Mesenchymal stem cell (in vitro differentiated cells and primary cell): ENCODE measurements at regions not wholly inside any gene's neighbourhood (a gene's known extent, or its start where the extent isn't known, plus 50 kb on each side); places are given as distances from the start of the nearest gene placed in this dataset.

Experiments
- DNase-seq: peaks from one replicate; pipeline ENCODE4 v3.0.0-alpha.2; 2013
- H2AFZ ChIP-seq: one replicate; pipeline ENCODE4 v1.6.1; 2013; ENCODE audit warnings: low read depth, mild to moderate bottlenecking, control low read depth, inconsistent platforms, low read length, moderate library complexity
- H2AK5ac ChIP-seq: 2 replicates; pipeline ENCODE4 v1.6.1; 2013; ENCODE audit warnings: low read length, moderate library complexity, mild to moderate bottlenecking, inconsistent platforms; ENCODE audit not compliant: severe bottlenecking
- H2BK120ac ChIP-seq: one replicate; pipeline ENCODE4 v1.6.1; 2013; ENCODE audit warnings: low read depth, mild to moderate bottlenecking, inconsistent platforms, low read length, moderate library complexity
- H2BK12ac ChIP-seq, 2 experiments: one replicate each; pipeline ENCODE4 v1.6.1; 2013; ENCODE audit warnings: inconsistent platforms in 2 of 2, low read length in 2 of 2, mild to moderate bottlenecking in 2 of 2, moderate library complexity in 2 of 2, control low read depth in 1 of 2
- H2BK15ac ChIP-seq: one replicate; pipeline ENCODE4 v1.6.1; 2013; ENCODE audit warnings: mild to moderate bottlenecking, low read depth, inconsistent platforms; ENCODE audit not compliant: poor library complexity, severe bottlenecking
- H2BK5ac ChIP-seq: 2 replicates; pipeline ENCODE4 v1.6.1; 2013; ENCODE audit warnings: low read depth, mild to moderate bottlenecking, low read length, control low read depth, inconsistent platforms; ENCODE audit not compliant: poor library complexity, severe bottlenecking
- H3K14ac ChIP-seq, 2 experiments: one replicate each; pipeline ENCODE4 v1.6.1; 2013; ENCODE audit warnings: inconsistent platforms in 2 of 2, low read length in 2 of 2, control low read depth in 1 of 2, mild to moderate bottlenecking in 1 of 2, moderate library complexity in 1 of 2
- H3K18ac ChIP-seq, 2 experiments: one replicate each; pipeline ENCODE4 v1.6.1; 2013; ENCODE audit warnings: inconsistent platforms in 2 of 2, low read length in 2 of 2, control low read depth in 1 of 2, low read depth in 1 of 2, mild to moderate bottlenecking in 1 of 2
- H3K23ac ChIP-seq, 2 experiments: one replicate each; pipeline ENCODE4 v1.6.1; 2013; ENCODE audit warnings: inconsistent platforms in 2 of 2, low read length in 2 of 2, mild to moderate bottlenecking in 2 of 2, moderate library complexity in 2 of 2, control low read depth in 1 of 2
- H3K27ac ChIP-seq: 2 replicates; pipeline ENCODE4 v1.5.1; 2013; ENCODE audit warnings: mild to moderate bottlenecking, moderate library complexity, low read length, control low read depth, inconsistent platforms; ENCODE audit not compliant: poor library complexity, severe bottlenecking
- H3K27me3 ChIP-seq, 2 experiments: 2 replicates each; pipeline versions ENCODE4 v1.6.1 to v1.7.0; 2013; ENCODE audit warnings: low read length in 2 of 2, mild to moderate bottlenecking in 2 of 2, moderate library complexity in 2 of 2, control low read depth in 1 of 2, inconsistent platforms in 1 of 2; ENCODE audit not compliant: control insufficient read depth in 1 of 2, insufficient read depth in 1 of 2
- H3K36me3 ChIP-seq, 2 experiments: 2 replicates each; pipeline versions ENCODE4 v1.6.1 to v1.7.0; 2013; ENCODE audit warnings: low read length in 2 of 2, control low read depth in 1 of 2, inconsistent platforms in 1 of 2, low read depth in 1 of 2, mild to moderate bottlenecking in 1 of 2; ENCODE audit not compliant: insufficient read depth in 2 of 2, control insufficient read depth in 1 of 2
- H3K4ac ChIP-seq, 2 experiments: one replicate each; pipeline ENCODE4 v1.6.1; 2013; ENCODE audit warnings: inconsistent platforms in 2 of 2, low read length in 2 of 2, mild to moderate bottlenecking in 2 of 2, moderate library complexity in 2 of 2, control low read depth in 1 of 2, low read depth in 1 of 2
- H3K4me1 ChIP-seq: 2 replicates; pipeline ENCODE4 v1.6.1; 2013; ENCODE audit warnings: low read depth, low read length, control low read depth; ENCODE audit not compliant: control insufficient read depth, insufficient read depth
- H3K4me2 ChIP-seq: 2 replicates; pipeline ENCODE4 v1.6.1; 2013; ENCODE audit warnings: low read length, mild to moderate bottlenecking, inconsistent platforms; ENCODE audit not compliant: poor library complexity, severe bottlenecking
- H3K4me3 ChIP-seq, 2 experiments: 2 replicates each; pipeline versions ENCODE4 v1.5.1 to v1.7.0; 2013; ENCODE audit warnings: low read length in 2 of 2, mild to moderate bottlenecking in 2 of 2, control low read depth in 1 of 2, low read depth in 1 of 2; ENCODE audit not compliant: insufficient read depth in 1 of 2
- H3K79me1 ChIP-seq: replicated peaks from 2 replicates; pipeline ENCODE4 v1.6.1; 2013; ENCODE audit warnings: mild to moderate bottlenecking, control low read depth, low read length, inconsistent platforms; ENCODE audit not compliant: poor library complexity, severe bottlenecking
- H3K9ac ChIP-seq: 2 replicates; pipeline ENCODE4 v1.7.0; 2013; ENCODE audit warnings: mild to moderate bottlenecking, low read length, moderate library complexity
- H3K9me3 ChIP-seq: 2 replicates; pipeline ENCODE4 v1.7.0; 2013; ENCODE audit warnings: mild to moderate bottlenecking, low read length; ENCODE audit not compliant: control insufficient read depth
- H4K8ac ChIP-seq: one replicate; pipeline ENCODE4 v1.6.1; 2013; ENCODE audit warnings: inconsistent platforms, mild to moderate bottlenecking, low read length, moderate library complexity
- H4K91ac ChIP-seq: one replicate; pipeline ENCODE4 v1.6.1; 2013; ENCODE audit warnings: mild to moderate bottlenecking, low read length, inconsistent platforms
- WGBS: methylation state at CpG from one replicate; pipeline ENCODE4 v1.1.7; 2013; ENCODE audit warnings: mixed read lengths; 5-methylcytosine and 5-hydroxymethylcytosine counted together

DNA sequence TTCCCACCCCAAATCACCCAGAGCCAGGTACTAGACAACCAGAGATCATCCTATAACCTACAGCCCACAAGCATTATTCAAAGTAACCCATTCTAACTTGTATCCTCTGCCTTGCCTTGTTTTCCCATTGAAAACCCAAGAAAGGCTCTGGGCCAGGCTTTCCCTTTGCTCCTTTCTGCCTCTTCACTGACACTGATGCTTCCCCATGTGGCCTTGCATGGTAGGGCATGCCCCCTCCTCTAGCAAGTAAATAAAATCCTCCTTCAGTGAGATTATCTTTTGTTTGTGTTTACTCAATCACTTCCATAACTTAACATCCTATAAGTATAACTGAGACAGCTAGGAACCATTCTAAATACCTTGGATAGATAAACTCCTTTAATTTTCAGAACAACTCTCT is 65.6 kb upstream of the FAR1 start:
- no peak overlapping the region for H2BK5ac ChIP-seq
- peaks cover 0 to 3% of the 10 kb centered on the region in 2 experiments for H3K27me3 ChIP-seq
- no peak overlapping the region for H3K14ac ChIP-seq
- H4K8ac ChIP-seq, result no peak overlapping the region
- no peak for DNase-seq
- H2AK5ac ChIP-seq, result no peak overlapping the region
- no peak overlapping the region for H3K4me3 ChIP-seq
- H3K23ac ChIP-seq, result no peak overlapping the region
- no peak overlapping the region for H3K4me2 ChIP-seq
- H3K4me1 ChIP-seq, result no peaks in the 10 kb centered on the region
- no peak overlapping the region for H4K91ac ChIP-seq
- no peak overlapping the region for H3K4ac ChIP-seq
- H3K79me1 ChIP-seq, result no peaks in the 10 kb centered on the region
- H3K9ac ChIP-seq, result no peak overlapping the region
- H2BK15ac ChIP-seq, result no peak overlapping the region
- H2BK12ac ChIP-seq, result no peak overlapping the region
- no peak overlapping the region for H2AFZ ChIP-seq
- no peak overlapping the region for H3K18ac ChIP-seq
- no peaks in the 10 kb centered on the region for H3K36me3 ChIP-seq
- no peaks in the 10 kb centered on the region for H3K9me3 ChIP-seq
- H3K27ac ChIP-seq, result no peak overlapping the region
- no peak overlapping the region for H2BK120ac ChIP-seq

DNA sequence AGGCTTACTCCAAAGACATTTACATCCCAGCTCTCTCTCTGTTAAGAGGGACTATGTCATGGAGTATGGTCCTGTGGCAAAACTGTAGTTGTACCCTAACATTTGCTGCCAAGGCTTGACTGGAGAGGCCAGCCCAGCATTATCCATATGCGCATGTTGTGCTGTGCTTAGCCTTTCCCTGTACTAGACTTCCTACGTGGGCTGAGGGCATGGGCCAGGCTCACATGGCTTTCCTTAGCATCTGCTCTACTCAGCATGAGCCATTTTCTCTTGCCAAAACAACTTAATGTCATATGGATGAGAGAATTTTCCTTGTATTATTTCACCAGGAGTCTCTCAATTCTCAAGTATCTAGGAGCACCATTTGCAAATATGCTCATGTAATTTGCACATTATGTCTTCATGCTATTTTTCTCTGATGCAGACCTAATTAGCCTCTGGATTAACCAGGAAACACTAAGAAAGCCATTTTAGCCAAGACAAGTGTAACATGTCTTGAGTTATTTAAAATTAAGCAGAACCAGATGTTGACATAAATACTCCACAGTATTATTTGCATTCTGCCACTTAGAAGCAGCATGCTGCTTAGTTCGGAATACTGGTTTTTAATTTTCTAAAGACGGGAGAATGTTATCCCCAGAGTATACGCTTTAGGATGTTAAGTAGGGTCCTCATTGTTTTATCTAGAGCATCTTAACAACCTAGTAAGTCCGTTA is 71.7 kb upstream of the FAR1 start:
- Histone ChIP-seq H2AK5ac (no peak overlapping the region), H3K27ac (no peak overlapping the region), H3K4me1 (no peaks in the 10 kb centered on the region), H4K91ac (no peak overlapping the region), H2BK5ac (no peak overlapping the region), H3K4me2 (no peak overlapping the region), H3K9ac (no peak overlapping the region), H3K23ac (no peak overlapping the region), H2BK12ac (no peak overlapping the region), H3K4ac (no peak overlapping the region), H3K9me3 (no peaks in the 10 kb centered on the region), H4K8ac (no peak overlapping the region), H3K36me3 (no peaks in the 10 kb centered on the region), H3K14ac (no peak overlapping the region), H3K4me3 (no peak overlapping the region), H3K79me1 (no peaks in the 10 kb centered on the region), H2BK120ac (no peak overlapping the region), H3K18ac (no peak overlapping the region), H2AFZ (no peak overlapping the region), H2BK15ac (no peak overlapping the region), H3K27me3 (no peaks in the 10 kb centered on the region)
- WGBS, result 59% methylated on average over 6 of the region's 6 CpGs
- no peak for DNase-seq

DNA sequence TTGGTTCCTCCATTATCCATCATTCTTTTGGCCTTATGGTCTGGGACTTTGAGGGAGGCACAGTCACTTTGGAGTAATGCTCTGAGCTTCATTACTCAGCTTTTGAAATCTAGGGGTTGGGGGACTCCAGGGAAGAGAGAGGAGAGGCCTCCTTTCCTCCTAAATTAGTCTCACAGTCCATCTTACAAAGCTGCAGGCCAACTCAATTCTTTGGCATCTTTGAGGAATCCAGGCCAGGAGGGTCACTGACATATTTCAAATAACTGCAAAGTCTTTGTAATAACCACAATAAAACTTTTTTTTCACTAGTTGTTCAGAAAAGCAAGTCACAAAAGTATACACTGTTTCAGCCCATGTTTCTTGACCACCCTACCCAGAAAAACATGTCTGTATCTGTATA is 73.3 kb upstream of the FAR1 start:
- H3K27ac ChIP-seq, result no peak overlapping the region
- no peaks in the 10 kb centered on the region for H3K36me3 ChIP-seq
- no peaks in the 10 kb centered on the region for H3K27me3 ChIP-seq
- no peak overlapping the region for H2BK120ac ChIP-seq
- H3K4me2 ChIP-seq, result no peak overlapping the region
- H3K18ac ChIP-seq, result no peak overlapping the region
- H2BK5ac ChIP-seq, result no peak overlapping the region
- H4K91ac ChIP-seq, result no peak overlapping the region
- no peaks in the 10 kb centered on the region for H3K4me1 ChIP-seq
- H3K79me1 ChIP-seq, result no peaks in the 10 kb centered on the region
- H3K4ac ChIP-seq, result no peak overlapping the region
- no peak overlapping the region for H3K23ac ChIP-seq
- H3K9ac ChIP-seq, result no peak overlapping the region
- no peak for DNase-seq
- H3K4me3 ChIP-seq, result no peak overlapping the region
- no peak overlapping the region for H4K8ac ChIP-seq
- no peaks in the 10 kb centered on the region for H3K9me3 ChIP-seq
- H2BK12ac ChIP-seq, result no peak overlapping the region
- no peak overlapping the region for H2AK5ac ChIP-seq
- no peak overlapping the region for H2BK15ac ChIP-seq
- no peak overlapping the region for H2AFZ ChIP-seq
- H3K14ac ChIP-seq, result no peak overlapping the region

DNA sequence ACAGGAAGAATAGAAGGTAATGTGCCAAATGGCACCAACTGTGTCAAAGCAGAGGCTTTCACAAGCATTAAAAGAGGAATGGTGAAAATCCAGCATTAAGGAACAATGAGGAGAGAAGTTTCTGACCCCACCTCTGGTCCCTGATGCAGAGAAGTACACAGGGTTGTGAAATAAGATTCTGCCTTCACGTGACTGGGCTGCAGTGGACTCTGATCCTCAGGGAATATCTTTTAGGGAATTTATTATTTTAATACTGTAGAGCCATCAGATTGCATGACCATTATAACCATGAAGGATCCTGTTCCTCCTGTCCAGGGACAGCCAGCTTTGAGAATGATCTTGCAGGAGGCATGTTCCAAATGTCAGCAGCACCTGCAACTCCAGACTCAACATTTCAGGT is 74.4 kb upstream of the FAR1 start:
- Histone ChIP-seq H2BK5ac (no peak overlapping the region), H4K8ac (no peak overlapping the region), H3K27ac (no peak overlapping the region), H2BK12ac (no peak overlapping the region), H4K91ac (no peak overlapping the region), H3K14ac (no peak overlapping the region), H3K23ac (no peak overlapping the region), H3K9ac (no peak overlapping the region), H3K36me3 (no peaks in the 10 kb centered on the region), H2BK120ac (no peak overlapping the region), H3K79me1 (no peaks in the 10 kb centered on the region), H2BK15ac (no peak overlapping the region), H3K4me3 (peak overlapping the region in 1 of 2 experiments; percentile 2), H3K4me1 (no peaks in the 10 kb centered on the region), H3K9me3 (no peaks in the 10 kb centered on the region), H3K27me3 (no peaks in the 10 kb centered on the region), H2AK5ac (no peak overlapping the region), H3K4ac (no peak overlapping the region), H3K18ac (no peak overlapping the region), H2AFZ (no peak overlapping the region), H3K4me2 (no peak overlapping the region)
- no CpG with 5 or more reads among the region's 1 CpG for WGBS
- no peak for DNase-seq
